HG02938 (cell line): ENCODE measurements at regions not wholly inside any gene's neighbourhood (a gene's known extent, or its start where the extent isn't known, plus 50 kb on each side); places are given as distances from the start of the nearest gene placed in this dataset.
"Not testable (repeated sequence)": the region's sequence is repeated elsewhere in the genome, so short reads cannot be mapped to it uniquely, and the experiment has no call there.

Experiments
- ATAC-seq: cut with Tn5 transposase; IDR thresholded peaks from one replicate; pipeline ENCODE4 v1.9.1; 2021; ENCODE audit warnings: mild to moderate bottlenecking, moderate library complexity; ENCODE audit not compliant: unreplicated experiment

- ATAC-seq, result no peak
Observed at GRCh38 chr10:25851548-25851947, 82.5 kb upstream of the MYO3A start.

- no peak for ATAC-seq
Observed at GRCh38 chr10:25852364-25852941, 81.6 kb upstream of the MYO3A start.

- no peak for ATAC-seq
Observed at GRCh38 chr10:25858076-25858475, 76.0 kb upstream of the MYO3A start.

- no peak for ATAC-seq
Observed at GRCh38 chr10:25865267-25865666, 68.8 kb upstream of the MYO3A start.

DNA sequence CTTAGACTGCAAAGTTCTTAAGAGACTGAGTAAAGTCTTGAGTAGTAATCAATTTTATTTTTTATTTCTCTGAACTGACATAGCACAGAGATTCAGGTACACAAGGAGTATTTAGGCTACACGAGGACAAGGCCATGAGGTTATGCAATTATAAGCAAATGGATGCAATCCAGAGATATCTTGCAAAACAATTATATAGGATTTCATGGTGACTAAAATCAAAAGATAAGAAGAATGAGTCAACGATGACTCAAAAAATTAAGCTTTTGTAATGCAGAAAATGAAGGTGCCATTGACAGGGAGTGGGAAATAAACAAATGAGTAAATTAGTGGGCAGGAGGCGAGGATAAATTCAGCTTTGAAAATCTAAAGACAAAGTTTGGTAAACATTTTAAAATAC, 66.7 kb upstream of the MYO3A start:
- ATAC-seq, result no peak

DNA sequence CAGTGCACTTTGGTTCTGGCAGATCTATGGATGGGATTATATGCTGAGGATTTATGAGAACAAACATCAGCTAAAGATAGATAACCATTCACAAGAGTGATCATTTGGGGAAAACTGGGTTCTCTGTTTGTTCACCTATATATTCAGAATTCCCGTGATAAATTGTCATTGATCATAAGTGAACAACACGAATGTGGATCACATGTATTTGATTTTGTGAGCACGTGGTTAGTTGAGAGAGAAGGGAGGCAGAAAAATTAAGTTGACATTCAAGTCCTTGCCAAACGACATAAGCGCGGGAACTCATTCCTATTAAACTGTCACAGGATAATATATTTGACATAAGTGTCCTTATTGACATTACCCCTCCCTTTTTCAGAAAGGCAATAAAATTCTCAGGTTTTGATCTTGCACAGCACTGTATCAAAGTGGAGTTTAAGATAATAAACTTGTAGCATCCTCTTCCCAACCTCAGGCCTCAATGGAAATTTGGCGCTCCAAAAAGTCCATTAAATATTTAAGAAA, 64.9 kb upstream of the MYO3A start:
- ATAC-seq, result no peak

- no peak for ATAC-seq
Observed at GRCh38 chr10:25869609-25870008, 64.4 kb upstream of the MYO3A start.

DNA sequence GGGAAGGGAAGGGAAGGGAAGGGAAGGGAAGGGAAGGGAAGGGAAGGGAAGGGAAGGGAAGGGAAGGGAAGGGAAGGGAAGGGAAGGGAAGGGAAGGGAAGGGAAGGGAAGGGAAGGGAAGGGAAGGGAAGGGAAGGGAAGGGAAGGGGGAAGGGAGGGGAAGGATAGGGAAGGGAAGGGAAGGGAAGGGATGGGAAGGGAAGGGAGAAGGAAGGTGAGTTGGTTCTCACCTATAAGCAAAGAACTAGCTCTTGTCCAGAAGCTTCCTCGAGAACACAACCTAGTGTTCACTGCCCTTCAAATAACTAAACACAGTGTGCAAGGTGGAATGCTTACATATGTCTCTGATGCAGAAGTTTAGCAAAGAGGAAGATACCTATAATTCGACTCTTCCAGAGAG, 59.6 kb upstream of the MYO3A start:
- not testable (repeated sequence) for ATAC-seq

GRCh38 chr10:25875556-25876165, 58.4 kb upstream of the MYO3A start:
- ATAC-seq, result peak; percentile 81

- ATAC-seq, result no peak
Observed at GRCh38 chr10:25877296-25877695, 56.7 kb upstream of the MYO3A start.
